A673 (cell line): ENCODE measurements at regions not wholly inside any gene's neighbourhood (a gene's known extent, or its start where the extent isn't known, plus 50 kb on each side); places are given as distances from the start of the nearest gene placed in this dataset.

Source experiments
- BruUV-seq: library from RNA; stranded (reverse); fragments of 400-500 nt; replicated peaks from 2 replicates; lab custom pipeline; 2021; lab: Mats Ljungman, UMichigan
- CTCF ChIA-PET: fragments of 300-600 bp; sonication (Branson Sonifier 250); formaldehyde crosslinking; loops from one replicate; lab custom pipeline; 2022; ENCODE audit warnings: antibody characterized with exemption; lab: Charles Lee
- POLR2A ChIA-PET: fragments of 300-600 bp; sonication (Branson Sonifier 250); formaldehyde crosslinking; loops from one replicate; lab custom pipeline; 2022; ENCODE audit warnings: antibody characterized with exemption; ENCODE audit not compliant: low non-redundant PET; lab: Charles Lee
- DNase-seq: peaks from one replicate; pipeline ENCODE4 v3.0.0-alpha.2; 2015; ENCODE audit warnings: low spot score
- H3K27ac ChIP-seq: fragments of 200-600 bp; sonication (generic); 2 replicates; pipeline ENCODE4 v1.5.1; 2016; ENCODE audit warnings: mixed run types, low read depth, mild to moderate bottlenecking, mixed read lengths, antibody characterized with exemption, low read length; ENCODE audit not compliant: poor library complexity, severe bottlenecking
- H3K27me3 ChIP-seq: fragments of 200-600 bp; sonication (generic); replicated peaks from 2 replicates; pipeline ENCODE4 v1.6.1; 2017; ENCODE audit warnings: mixed run types, low read depth, mild to moderate bottlenecking, mixed read lengths, antibody characterized with exemption, low read length; ENCODE audit not compliant: insufficient read depth, poor library complexity
- H3K36me3 ChIP-seq: fragments of 200-600 bp; sonication (generic); 2 replicates; pipeline ENCODE4 v1.6.1; 2016; ENCODE audit warnings: mixed run types, mild to moderate bottlenecking, mixed read lengths, antibody characterized with exemption, low read length; ENCODE audit not compliant: insufficient read depth, poor library complexity, severe bottlenecking
- H3K4me1 ChIP-seq: fragments of 200-600 bp; sonication (generic); 2 replicates; pipeline ENCODE4 v1.6.1; 2017; ENCODE audit warnings: mixed run types, mild to moderate bottlenecking, mixed read lengths, antibody characterized with exemption, low read length; ENCODE audit not compliant: insufficient read depth, poor library complexity, severe bottlenecking
- H3K4me3 ChIP-seq: fragments of 200-600 bp; sonication (generic); 2 replicates; pipeline ENCODE4 v1.5.1; 2016; ENCODE audit warnings: low read depth, mixed run types, mild to moderate bottlenecking, mixed read lengths, low read length; ENCODE audit not compliant: poor library complexity, severe bottlenecking
- H3K9me3 ChIP-seq: fragments of 200-600 bp; sonication (generic); 2 replicates; pipeline ENCODE4 v1.6.1; 2016; ENCODE audit warnings: mixed run types, low read depth, mild to moderate bottlenecking, mixed read lengths, antibody characterized with exemption, low read length; ENCODE audit not compliant: poor library complexity, severe bottlenecking
- CTCF ChIP-seq: fragments of 300-800, 200-600 bp; sonication (generic); conservative IDR thresholded peaks from 2 replicates; pipeline ENCODE4 v1.5.1; 2017; ENCODE audit warnings: low read depth, mild to moderate bottlenecking, antibody characterized with exemption, low read length, moderate library complexity, mixed read lengths
- EZH2 ChIP-seq: fragments of 200-600 bp; sonication (generic); IDR thresholded peaks from 2 replicates; pipeline ENCODE4 v1.6.1; 2017; ENCODE audit warnings: borderline replicate concordance, low read depth, mild to moderate bottlenecking, mixed read lengths, antibody characterized with exemption, low read length; ENCODE audit not compliant: poor library complexity, severe bottlenecking
- intact Hi-C: fragments of 100-400 bp; cut with micrococcal nuclease; formaldehyde crosslinking; loops from one replicate; pipeline ENCODE4 v1.10.0; 2022; ENCODE audit not compliant: unreplicated experiment

GRCh38 chr10:7471720-7472367, 61.0 kb upstream of the SFMBT2 start:
- H3K27me3 ChIP-seq, result peaks cover 19% of the 10 kb centered on the region
- intact Hi-C loops, result no loop called here

GRCh38 chr10:7470371-7470770, 59.5 kb upstream of the SFMBT2 start:
- intact Hi-C loops, result no loop called here
- BruUV-seq, result no TSS peak
- no peak for TF ChIP-seq CTCF
- TF ChIP-seq EZH2, result no peak
- H3K27me3 ChIP-seq, result peaks cover 28% of the 10 kb centered on the region
- H3K27ac ChIP-seq, result no peak overlapping the region
- CTCF ChIA-PET, result no interaction called here
- H3K9me3 ChIP-seq, result no peaks in the 10 kb centered on the region
- POLR2A ChIA-PET, result no interaction called here
- no peak overlapping the region for H3K4me3 ChIP-seq
- no peaks in the 10 kb centered on the region for H3K4me1 ChIP-seq
- DNase-seq, result no peak
- H3K36me3 ChIP-seq, result no peaks in the 10 kb centered on the region

More at GRCh38 chr10:7471720-7472367, 61.0 kb upstream of the SFMBT2 start:
- CTCF ChIA-PET, result no interaction called here
- no peak for TF ChIP-seq CTCF
- no peak for TF ChIP-seq EZH2
- POLR2A ChIA-PET, result no interaction called here
- BruUV-seq, result no TSS peak
- Histone ChIP-seq H3K9me3 (no peaks in the 10 kb centered on the region), H3K4me1 (no peaks in the 10 kb centered on the region), H3K36me3 (no peaks in the 10 kb centered on the region), H3K4me3 (no peak overlapping the region), H3K27ac (no peak overlapping the region)
- no peak for DNase-seq

- Histone ChIP-seq H3K27ac (no peak overlapping the region), H3K4me1 (no peaks in the 10 kb centered on the region), H3K4me3 (no peak overlapping the region), H3K9me3 (no peaks in the 10 kb centered on the region), H3K27me3 (peaks cover 38% of the 10 kb centered on the region), H3K36me3 (no peaks in the 10 kb centered on the region)
- DNase-seq, result no peak
- CTCF ChIA-PET, result no interaction called here
- POLR2A ChIA-PET, result no interaction called here
- TF ChIP-seq CTCF (no peak), EZH2 (no peak)
- intact Hi-C loops, result no loop called here
- no TSS peak for BruUV-seq
Measured at GRCh38 chr10:7467031-7467667, 56.3 kb upstream of the SFMBT2 start.
